Left renal cortex interstitium (tissue), 4 donors: ENCODE measurements at regions not wholly inside any gene's neighbourhood (a gene's known extent, or its start where the extent isn't known, plus 50 kb on each side); places are given as distances from the start of the nearest gene placed in this dataset.
"Not testable (repeated sequence)": the region's sequence is repeated elsewhere in the genome, so short reads cannot be mapped to it uniquely, and the experiment has no call there.

ENCODE experiments used
- DNase-seq, 4 donors: peaks; one replicate each; pipeline ENCODE4 v3.0.0-alpha.2; 2013; ENCODE audit warnings: low read depth in 4 of 4, low spot score in 2 of 4, missing footprints in 1 of 4

- DNase-seq, result no peak
Measured at GRCh38 chr5:8523501-8523900, 654.6 kb downstream of the MTRR start.

GRCh38 chr5:8525819-8526218 is 656.9 kb downstream of the MTRR start:
- DNase-seq, result no peak

- DNase-seq, result no peak
Measured at GRCh38 chr5:8528106-8528505, 659.2 kb downstream of the MTRR start.

GRCh38 chr5:8538821-8539220 is 669.9 kb downstream of the MTRR start:
- no peak for DNase-seq

- no peak for DNase-seq
Measured at GRCh38 chr5:8540317-8540716, 671.4 kb downstream of the MTRR start.

GRCh38 chr5:8550921-8551320 is 682.0 kb downstream of the MTRR start:
- DNase-seq, result no peak

GRCh38 chr5:8553364-8553763 is 684.4 kb downstream of the MTRR start:
- no peak for DNase-seq

- no peak for DNase-seq
Measured at GRCh38 chr5:8557728-8558127, 688.8 kb downstream of the MTRR start.

GRCh38 chr5:8560776-8561175 is 691.8 kb downstream of the MTRR start:
- DNase-seq, result no peak

- no peak for DNase-seq
Measured at GRCh38 chr5:8561224-8561840, 692.4 kb downstream of the MTRR start.

- DNase-seq, result no peak
Measured at GRCh38 chr5:8561854-8562253, 692.9 kb downstream of the MTRR start.

GRCh38 chr5:8563540-8563939 is 694.6 kb downstream of the MTRR start:
- DNase-seq, result not testable (repeated sequence)

- no peak for DNase-seq
Measured at GRCh38 chr5:8568858-8569257, 699.9 kb downstream of the MTRR start.

GRCh38 chr5:8570528-8570927 is 701.6 kb downstream of the MTRR start:
- no peak for DNase-seq

- no peak for DNase-seq
Measured at GRCh38 chr5:8576178-8576577, 707.2 kb downstream of the MTRR start.

- DNase-seq, result no peak
Measured at GRCh38 chr5:8577792-8578191, 708.8 kb downstream of the MTRR start.

- DNase-seq, result no peak
Measured at GRCh38 chr5:8580298-8580697, 711.4 kb downstream of the MTRR start.

- no peak for DNase-seq
Measured at GRCh38 chr5:8581047-8581446, 712.1 kb downstream of the MTRR start.

- no peak for DNase-seq
Measured at GRCh38 chr5:8585230-8586018, 716.5 kb downstream of the MTRR start.

GRCh38 chr5:8590959-8591358 is 722.0 kb downstream of the MTRR start:
- no peak for DNase-seq

- DNase-seq, result no peak
Measured at GRCh38 chr5:8598356-8598755, 729.4 kb downstream of the MTRR start.

- DNase-seq, result no peak
Measured at GRCh38 chr5:8598996-8599395, 730.0 kb downstream of the MTRR start.
